ENCODE measurements at regions not wholly inside any gene's neighbourhood (a gene's known extent, or its start where the extent isn't known, plus 50 kb on each side); places are given as distances from the start of the nearest gene placed in this dataset.

DNA sequence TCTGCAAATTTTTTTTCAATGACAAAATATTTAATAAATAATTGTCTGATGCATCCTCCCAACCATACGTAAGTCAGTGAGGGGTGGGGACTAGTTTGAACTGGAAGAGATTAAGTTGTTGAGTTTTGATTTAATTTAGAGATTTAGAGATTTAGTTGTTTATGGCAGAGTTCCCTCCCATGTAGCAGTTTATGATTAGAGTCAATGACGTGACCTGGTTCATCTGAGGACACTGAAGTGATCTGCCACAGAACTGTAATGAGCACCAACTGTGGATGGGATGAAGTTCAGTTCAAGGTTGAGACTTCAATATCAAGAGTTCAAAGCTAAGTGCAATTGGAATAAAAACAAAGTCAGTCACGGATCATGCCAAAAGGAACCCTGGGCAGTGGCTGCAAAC lies 609.3 kb downstream of the NOVA1 start:
- DNase-seq (ENCODE audit: low spot score) = no peak

DNA sequence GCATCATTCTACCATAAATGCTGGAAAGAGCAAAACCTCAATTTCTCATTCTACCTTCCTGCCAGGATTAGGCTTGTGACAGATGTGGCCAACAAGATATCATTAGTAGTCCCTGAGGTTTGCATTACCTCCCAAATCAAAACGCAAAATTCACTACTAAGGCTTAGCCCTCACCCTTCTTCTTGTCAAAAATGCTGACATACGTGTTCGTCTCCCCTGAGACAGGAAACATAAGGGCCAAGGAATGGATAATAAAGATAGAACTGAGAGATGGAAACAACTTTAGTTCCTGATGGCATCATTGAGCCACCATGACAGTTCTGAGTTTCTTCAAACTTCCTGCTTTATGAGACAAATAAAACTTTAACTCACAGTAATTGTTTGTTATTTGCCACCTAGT lies 642.1 kb downstream of the NOVA1 start:
- DNase-seq (ENCODE audit: low spot score) = no peak

DNA sequence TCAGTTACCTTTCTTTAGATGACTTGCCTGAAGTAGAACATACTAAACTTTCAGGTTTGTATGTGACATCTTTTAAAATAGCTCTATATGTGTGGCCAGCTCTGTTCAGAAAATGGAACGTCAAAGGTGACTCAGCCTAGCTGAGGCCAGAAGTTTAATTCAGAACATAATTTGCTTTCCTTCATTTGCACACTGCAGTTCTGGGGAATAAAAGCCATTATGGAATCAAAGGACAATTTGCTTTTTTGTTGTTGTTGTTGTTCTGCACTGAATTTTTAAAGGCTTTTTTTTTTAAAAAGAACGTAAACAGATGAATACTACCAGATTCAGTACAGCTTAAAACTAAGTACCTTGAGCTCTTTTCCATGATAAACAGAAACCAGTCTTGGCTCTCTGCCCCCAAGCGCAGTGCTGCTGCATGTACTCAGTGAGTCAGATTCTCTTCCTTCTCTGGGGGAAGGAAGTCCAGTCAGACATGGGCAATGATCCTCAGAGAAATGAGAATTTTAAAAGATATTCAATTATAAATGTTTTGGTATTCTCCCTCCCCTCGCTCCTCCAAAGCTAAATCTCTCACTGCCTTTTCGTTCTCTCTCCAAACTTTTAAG lies 644.2 kb downstream of the NOVA1 start:
- DNase-seq (ENCODE audit: low spot score) = no peak

DNA sequence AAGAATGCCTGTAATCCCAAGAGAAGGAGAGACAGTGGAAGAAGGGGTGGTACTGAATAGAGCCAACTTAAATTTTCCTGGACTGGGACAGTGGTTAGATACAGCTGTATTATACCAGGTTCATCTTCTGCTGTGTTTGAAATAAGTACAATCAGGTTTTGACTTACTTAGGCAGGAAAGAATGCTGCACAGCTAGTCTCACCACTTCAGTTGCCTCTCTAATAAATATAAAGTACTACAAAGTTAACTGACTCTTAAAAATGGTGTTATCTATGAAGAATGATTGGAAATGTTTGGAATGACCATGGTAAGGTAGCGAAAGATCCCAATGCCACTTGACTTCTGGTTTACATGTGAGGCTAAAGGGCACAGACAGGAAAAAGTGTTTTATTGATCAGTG lies 652.1 kb downstream of the NOVA1 start:
- DNase-seq (ENCODE audit: low spot score) = no peak

DNA sequence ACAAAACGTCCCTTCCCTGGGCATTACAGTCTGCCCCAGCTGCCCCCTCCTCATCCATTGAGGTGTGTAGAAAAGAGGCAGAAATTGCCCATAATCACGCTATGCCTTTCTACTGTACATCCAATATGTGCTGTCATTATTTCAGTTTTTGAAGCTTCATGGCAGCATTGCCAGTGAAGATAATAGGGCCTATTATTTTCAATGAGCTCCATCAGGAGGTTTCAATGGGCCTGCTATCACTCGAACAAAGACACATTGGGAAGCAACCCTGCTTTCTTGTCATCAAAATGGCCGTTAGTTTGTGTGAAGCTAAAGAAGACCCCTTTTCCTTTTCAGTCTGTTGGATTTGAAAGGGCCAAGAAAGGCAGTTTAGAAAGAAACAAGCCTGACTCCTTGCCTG lies 653.8 kb downstream of the NOVA1 start:
- no peak for DNase-seq (ENCODE audit: low spot score)

DNA sequence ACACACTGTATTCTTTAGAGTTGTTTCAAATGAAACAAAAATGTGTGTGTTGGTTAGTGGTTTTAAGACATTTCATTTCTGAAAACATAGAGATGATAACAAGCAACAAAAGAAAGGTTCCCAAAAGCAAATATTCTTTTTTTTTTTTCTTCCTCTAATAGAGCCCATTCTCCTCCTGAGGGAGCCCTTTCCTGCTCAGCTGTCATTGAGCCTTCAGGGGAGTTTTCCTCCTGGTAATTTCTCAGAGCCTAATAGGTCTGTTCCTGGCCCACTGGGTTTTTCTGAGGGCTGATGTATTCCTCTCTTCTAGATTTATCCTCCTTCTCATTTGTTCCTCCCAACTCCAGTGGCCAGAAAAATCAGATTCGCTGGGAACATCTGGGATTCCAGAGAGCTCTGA lies 654.5 kb downstream of the NOVA1 start:
- DNase-seq (ENCODE audit: low spot score) = no peak

DNA sequence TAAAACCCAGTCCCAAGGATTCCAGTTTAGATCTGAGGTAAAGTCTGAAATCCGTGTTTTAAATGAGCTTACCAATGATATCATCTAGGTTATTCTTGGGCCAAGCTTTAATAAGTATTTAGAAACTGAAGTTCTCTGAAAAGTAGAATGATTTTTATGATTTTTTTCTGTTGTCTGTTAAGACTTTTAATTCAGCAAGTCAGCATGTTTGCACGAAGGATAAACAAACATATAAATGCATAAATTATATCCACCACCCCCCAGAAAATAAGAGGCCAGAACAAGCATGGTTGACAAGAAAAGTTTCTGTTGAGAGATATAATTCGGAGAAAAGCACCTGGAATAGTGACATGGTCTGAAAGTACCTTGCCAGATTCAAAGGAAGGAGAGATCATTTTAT lies 655.7 kb downstream of the NOVA1 start:
- no peak for DNase-seq (ENCODE audit: low spot score)

GRCh38 chr14:25933731-25934130 lies 664.1 kb downstream of the NOVA1 start:
- no peak for DNase-seq (ENCODE audit: low spot score)

DNA sequence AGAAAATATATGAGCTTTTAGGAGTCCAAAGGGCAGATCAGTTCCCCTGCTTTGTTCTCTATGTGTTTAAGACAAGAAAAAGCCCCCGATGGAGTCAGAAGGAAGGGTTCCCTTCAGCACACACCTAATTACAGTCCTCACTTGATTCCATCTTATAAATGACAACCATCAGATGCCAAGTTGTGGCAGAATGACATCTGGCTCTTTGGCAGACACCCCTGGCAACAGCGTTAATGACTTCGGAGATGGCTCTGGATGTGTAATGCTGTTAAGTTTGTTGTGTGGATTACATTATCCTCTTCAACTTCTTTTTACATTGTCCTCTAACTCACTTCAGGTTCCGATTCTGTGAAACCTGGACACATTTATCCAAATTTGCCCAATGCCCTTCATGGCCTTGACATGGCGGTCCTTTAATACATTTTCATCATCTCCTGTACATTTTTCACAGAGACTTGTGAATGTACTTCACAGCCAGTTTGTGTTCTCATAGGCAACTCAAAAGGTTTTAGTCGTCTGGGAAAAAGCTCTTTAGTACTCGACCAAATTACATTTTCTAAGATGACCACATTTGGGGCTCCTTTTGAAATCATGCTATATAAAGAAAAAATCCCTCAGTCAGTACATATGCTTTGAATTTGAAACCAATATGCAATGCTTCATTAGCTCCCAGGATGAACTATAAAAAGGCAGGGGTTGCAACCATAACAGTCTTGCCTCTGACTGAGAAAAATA lies 667.8 kb downstream of the NOVA1 start:
- DNase-seq (ENCODE audit: low spot score) = no peak

- DNase-seq (ENCODE audit: low spot score) = no peak
Measured at GRCh38 chr14:25911831-25912230, 686.0 kb downstream of the NOVA1 start.

DNA sequence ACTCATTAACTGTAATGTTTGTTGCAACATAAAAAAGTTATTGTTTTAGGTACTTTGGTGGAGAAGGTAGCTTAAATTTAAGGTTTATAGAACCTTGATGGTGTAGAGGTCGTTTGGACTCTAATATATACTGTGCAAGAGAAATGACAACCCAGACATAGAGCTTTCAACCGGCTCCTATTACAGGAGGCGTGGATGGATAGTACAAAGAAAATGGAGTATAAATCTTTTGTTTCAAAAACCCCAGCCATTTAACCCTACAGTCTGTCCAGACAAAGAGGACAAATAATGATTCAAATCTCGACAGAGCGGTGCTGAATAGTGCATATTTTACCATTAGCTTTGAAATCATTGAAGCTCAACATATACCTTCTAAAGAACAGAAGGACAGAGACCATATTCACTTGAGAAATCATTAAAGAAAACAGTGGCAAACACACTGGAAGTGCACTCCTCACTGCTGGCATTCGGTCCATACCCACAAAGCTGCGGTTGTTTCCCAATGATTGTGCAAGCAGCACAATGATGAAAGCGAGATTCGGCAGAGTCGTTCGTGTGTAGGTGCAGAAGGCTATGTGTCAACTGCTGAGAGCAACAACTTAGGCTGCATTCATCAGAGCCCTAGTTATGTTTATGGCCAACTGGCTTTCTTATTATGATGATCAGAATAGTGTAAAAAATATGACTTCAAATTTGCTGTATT lies 688.6 kb downstream of the NOVA1 start:
- DNase-seq (ENCODE audit: low spot score) = no peak

DNA sequence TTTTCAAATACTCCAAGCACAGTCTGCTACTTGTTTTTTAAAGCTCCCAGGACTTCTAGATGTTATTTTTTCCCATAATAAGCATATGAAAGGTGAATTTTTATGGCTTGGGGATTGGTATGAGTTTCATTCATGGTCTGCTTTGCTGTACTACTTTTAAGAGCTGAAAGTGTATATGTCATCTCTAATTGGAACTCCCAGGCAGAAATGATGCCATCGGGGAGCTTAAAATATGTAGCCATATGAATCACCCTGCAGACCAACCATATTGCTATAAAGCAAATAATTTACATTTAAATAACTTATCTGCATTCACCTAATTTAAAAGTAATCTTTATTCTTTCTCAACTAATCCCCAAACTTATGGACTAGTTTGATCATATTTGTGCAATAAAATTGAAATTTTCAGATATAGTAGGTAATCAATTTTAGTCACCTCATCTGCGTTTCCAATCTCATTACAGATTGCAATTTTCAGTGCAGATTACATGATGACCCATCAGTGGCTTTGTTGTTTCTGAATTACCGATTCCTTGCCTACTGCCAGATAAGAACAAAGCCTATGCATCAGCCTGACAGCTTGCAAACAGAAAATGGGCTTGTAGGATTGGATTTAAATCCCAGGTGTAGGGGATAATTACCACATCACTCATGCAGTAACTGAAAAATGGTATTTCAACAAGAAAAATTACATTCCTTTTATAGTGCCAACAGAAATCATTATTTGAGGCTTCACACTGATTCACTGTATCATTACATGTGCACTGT lies 689.4 kb downstream of the NOVA1 start:
- DNase-seq (ENCODE audit: low spot score) = no peak

- no peak for DNase-seq (ENCODE audit: low spot score)
Measured at GRCh38 chr14:25904446-25904845, 693.4 kb downstream of the NOVA1 start.

DNA sequence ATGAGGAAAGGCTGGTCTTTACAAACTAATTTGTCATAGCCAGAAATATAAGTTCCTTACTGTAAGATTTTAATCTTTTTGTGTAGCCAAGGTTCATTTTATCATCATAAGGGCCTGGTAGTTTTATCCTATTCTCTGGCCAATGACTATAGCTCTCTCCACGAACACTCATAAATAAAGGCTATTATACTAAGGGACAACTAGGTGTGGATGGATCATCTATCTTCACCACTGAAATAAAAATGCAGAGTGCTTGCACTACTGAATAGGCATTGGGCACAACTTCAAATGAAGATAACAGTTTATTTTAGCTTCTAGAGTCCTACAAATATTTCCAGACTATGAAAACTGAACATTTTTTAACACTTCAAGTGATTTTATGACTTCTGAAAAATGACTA lies 698.6 kb downstream of the NOVA1 start:
- no peak for DNase-seq (ENCODE audit: low spot score)

DNA sequence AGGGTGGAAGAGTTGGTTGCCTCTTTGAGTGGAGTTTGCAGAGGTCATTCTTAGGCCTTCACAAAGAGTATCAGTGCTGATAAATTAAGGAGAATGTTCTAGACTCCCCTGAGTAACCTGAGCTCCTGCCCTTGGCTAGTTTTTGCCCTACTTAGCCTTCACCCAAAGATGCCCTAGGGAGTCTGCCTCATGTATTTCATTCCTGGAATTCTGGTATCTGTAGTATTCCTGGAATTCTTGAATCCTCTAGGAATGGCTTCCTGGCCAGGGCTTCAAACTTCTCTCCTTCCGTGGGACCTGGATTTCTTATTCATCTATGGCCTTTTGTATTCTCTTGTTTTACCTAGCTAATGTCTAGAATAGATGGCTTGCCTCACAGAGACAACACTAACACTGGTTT lies 701.1 kb downstream of the NOVA1 start:
- DNase-seq (ENCODE audit: low spot score) = no peak

GRCh38 chr14:25895740-25896139 lies 702.1 kb downstream of the NOVA1 start:
- DNase-seq (ENCODE audit: low spot score) = no peak

- DNase-seq (ENCODE audit: low spot score) = no peak
Measured at GRCh38 chr14:25887251-25887878, 710.5 kb downstream of the NOVA1 start.

GRCh38 chr14:25884657-25885056 lies 713.2 kb downstream of the NOVA1 start:
- no peak for DNase-seq (ENCODE audit: low spot score)

GRCh38 chr14:25882899-25883298 lies 714.9 kb downstream of the NOVA1 start:
- no peak for DNase-seq (ENCODE audit: low spot score)

GRCh38 chr14:25875475-25875874 lies 722.4 kb downstream of the NOVA1 start:
- DNase-seq (ENCODE audit: low spot score) = no peak

DNA sequence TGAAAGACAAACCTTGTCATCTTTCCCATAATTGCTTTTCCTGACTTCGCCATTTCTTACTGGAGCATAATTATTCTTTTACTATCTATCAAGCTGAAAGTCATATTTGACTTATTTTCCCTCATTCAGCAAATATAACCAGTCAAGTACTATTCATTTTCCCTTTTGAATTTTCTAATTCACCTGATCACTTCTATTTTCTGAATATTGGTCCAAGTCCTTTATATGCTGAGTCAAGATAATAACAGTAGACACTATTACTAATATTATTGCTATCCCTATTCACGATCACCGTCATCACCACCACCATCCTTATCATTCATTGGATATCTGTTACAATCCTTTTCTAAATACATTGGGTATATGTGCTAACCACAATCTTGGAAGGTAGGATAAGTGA lies 728.0 kb downstream of the NOVA1 start:
- DNase-seq (ENCODE audit: low spot score) = no peak

Measured in LoVo (cell line).